Aorta (tissue), 5 donors: ENCODE measurements at regions not wholly inside any gene's neighbourhood (a gene's known extent, or its start where the extent isn't known, plus 50 kb on each side); places are given as distances from the start of the nearest gene placed in this dataset.

Source experiments
- ATAC-seq: fragments of 200-7000 bp; cut with Tn5 transposase; one replicate; pipeline ENCODE4 v1.9.1; 2022; ENCODE audit warnings: moderate library complexity; ENCODE audit not compliant: low FRiP score
- DNase-seq, 2 donors: peaks; one replicate each; pipeline ENCODE4 v3.0.0-alpha.2; 2020
- H3K27ac ChIP-seq, 2 donors: one replicate each; pipeline ENCODE4 v1.5.1; 2013; ENCODE audit warnings: low read length in 2 of 2, mild to moderate bottlenecking in 2 of 2, moderate library complexity in 2 of 2, control low read depth in 1 of 2, inconsistent platforms in 1 of 2, low read depth in 1 of 2
- H3K27me3 ChIP-seq, 2 donors: one replicate each; pipeline ENCODE4 v1.6.1; 2013; ENCODE audit warnings: control low read depth in 1 of 2, low read length in 1 of 2, mild to moderate bottlenecking in 1 of 2, moderate library complexity in 1 of 2; ENCODE audit not compliant: insufficient read depth in 2 of 2, control insufficient read depth in 1 of 2
- H3K36me3 ChIP-seq, 2 donors: one replicate each; pipeline ENCODE4 v1.6.1; 2013; ENCODE audit warnings: control low read depth in 1 of 2, low read length in 1 of 2, mild to moderate bottlenecking in 1 of 2; ENCODE audit not compliant: insufficient read depth in 2 of 2, control insufficient read depth in 1 of 2
- H3K4me1 ChIP-seq, 2 donors: one replicate each; pipeline ENCODE4 v1.6.1; 2013; ENCODE audit warnings: low read length in 2 of 2, control low read depth in 1 of 2, mild to moderate bottlenecking in 1 of 2, moderate library complexity in 1 of 2; ENCODE audit not compliant: insufficient read depth in 2 of 2, control insufficient read depth in 1 of 2
- H3K4me3 ChIP-seq, 2 donors: one replicate each; pipeline ENCODE4 v1.5.1; 2013; ENCODE audit warnings: low read length in 2 of 2, control low read depth in 1 of 2, mild to moderate bottlenecking in 1 of 2
- H3K9me3 ChIP-seq: one replicate; pipeline ENCODE4 v1.6.1; 2013; ENCODE audit warnings: mild to moderate bottlenecking, low read length; ENCODE audit not compliant: control insufficient read depth
- WGBS, 2 donors: extraction: QIAGEN DNeasy Blood & Tissue Kit; methylation state at CpG; one replicate each; pipeline ENCODE4 v1.1.7; 2013; 5-methylcytosine and 5-hydroxymethylcytosine counted together
- intact Hi-C, 2 donors: fragments of 100-400 bp; cut with DNase I; formaldehyde crosslinking; loops; one replicate each; pipeline versions ENCODE4 v1.14.2 to v1.15.0; 2022
- donor health status: healthy with polysubstance abuse.
- donor health status: Bipolar disorder and iron deficiency.
- donor health status: DM: no; HTN: no; CAD: no.
- donor health status: DM: no; HTN: no; CAD: no.
- donor health status: DM: yes; HTN: yes; CAD: no.

DNA sequence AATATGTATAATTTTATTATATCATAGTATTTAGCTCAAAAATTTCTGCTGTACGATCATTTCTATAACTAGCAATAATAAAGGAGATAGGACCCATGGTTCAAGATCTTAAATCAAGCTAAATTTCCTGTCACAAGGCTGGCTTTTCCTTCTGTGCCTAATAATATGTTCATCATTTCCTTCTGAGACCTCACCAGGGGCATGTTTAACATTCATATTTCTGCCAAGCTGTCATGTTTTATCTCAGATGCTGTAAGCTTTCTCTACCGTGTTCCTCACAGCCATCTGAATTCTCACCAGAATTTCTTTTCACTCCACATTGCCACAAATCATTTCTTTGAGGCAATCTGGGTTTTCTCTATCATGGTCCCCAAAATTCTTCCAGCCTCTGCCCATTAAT, 482.3 kb upstream of the SGCG start:
- ATAC-seq: no peak
- intact Hi-C loops: no loop called here
- Histone ChIP-seq H3K4me1 (no peaks in the 10 kb centered on the region), H3K4me3 (no peak overlapping the region), H3K27me3 (no peaks in the 10 kb centered on the region), H3K9me3 (no peaks in the 10 kb centered on the region), H3K27ac (no peak overlapping the region), H3K36me3 (no peaks in the 10 kb centered on the region)
- no peak for DNase-seq
- 24 to 26% methylated on average over 2 of the region's 2 CpGs for WGBS, 2 donors

DNA sequence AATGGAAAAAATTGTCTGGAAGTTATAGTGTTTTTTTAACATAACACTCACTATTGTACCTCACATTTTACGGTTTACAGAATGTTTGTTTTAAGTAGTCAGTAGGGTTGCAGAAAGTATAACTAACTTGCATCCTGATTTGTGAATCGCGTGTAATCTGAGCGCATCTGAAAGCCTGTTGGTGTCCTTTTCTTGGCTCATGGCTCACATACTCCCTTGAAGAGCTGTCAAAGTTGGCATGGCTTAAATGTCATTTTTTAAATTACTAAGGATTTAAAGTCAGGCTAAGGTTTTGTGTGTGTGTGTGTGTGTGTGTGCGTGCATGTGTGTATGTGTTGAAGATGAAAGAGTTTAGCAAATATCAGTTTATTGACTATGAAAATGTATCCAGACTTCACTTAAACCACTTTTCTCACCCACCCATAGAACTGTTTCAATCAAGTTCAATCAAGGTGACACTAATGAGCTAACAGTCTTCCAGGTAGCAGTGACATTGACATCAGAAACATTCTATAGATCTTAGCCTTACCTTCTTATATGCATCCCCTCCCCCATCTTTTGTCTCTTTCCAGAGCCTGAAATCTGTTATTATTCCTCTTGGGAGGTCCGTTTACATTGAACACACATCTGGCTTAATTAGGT, 480.4 kb upstream of the SGCG start:
- no peaks in the 10 kb centered on the region for H3K36me3 ChIP-seq
- H3K4me1 ChIP-seq: no peaks in the 10 kb centered on the region
- H3K9me3 ChIP-seq: no peaks in the 10 kb centered on the region
- H3K4me3 ChIP-seq: no peak overlapping the region
- intact Hi-C loops: no loop called here
- 64 to 74% methylated on average over 6 of the region's 6 CpGs for WGBS, 2 donors
- no peaks in the 10 kb centered on the region for H3K27me3 ChIP-seq
- no peak overlapping the region for H3K27ac ChIP-seq
- no peak for ATAC-seq
- no peak for DNase-seq

GRCh38 chr13:22703601-22704209, 477.1 kb upstream of the SGCG start:
- no peaks in the 10 kb centered on the region for H3K36me3 ChIP-seq
- no peak for DNase-seq

DNA sequence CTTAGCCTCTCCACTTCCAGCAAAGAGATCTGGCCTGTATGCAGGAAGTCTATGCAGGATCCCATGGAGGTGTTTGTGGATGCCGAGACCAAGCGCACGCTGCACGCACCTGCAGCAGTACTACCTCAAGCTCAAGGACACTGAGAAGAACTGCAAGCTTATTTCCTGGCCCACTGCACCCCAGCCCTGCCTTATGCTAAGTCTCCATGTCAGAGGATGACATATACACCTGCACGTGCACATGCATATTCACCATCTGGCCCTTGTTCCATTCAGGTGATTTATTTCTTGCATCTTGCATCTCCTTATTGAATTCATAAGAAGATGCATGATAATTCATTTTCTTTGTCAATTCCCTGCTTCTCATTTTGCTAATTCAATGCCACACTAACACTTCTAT, 472.8 kb upstream of the SGCG start:
- Histone ChIP-seq H3K4me1 (no peaks in the 10 kb centered on the region), H3K4me3 (no peak overlapping the region), H3K9me3 (no peaks in the 10 kb centered on the region), H3K27ac (no peak overlapping the region), H3K36me3 (no peaks in the 10 kb centered on the region), H3K27me3 (no peaks in the 10 kb centered on the region)
- ATAC-seq (no peak), DNase-seq (no peak)
- WGBS, 2 donors: 96 to 98% methylated on average over 5 of the region's 5 CpGs
- intact Hi-C loops: no loop called here

More at GRCh38 chr13:22703601-22704209, 477.1 kb upstream of the SGCG start:
- no peak overlapping the region for H3K27ac ChIP-seq
- intact Hi-C loops: no loop called here
- no peak overlapping the region for H3K4me3 ChIP-seq
- no peaks in the 10 kb centered on the region for H3K27me3 ChIP-seq
- 82 to 85% methylated on average over 9 of the region's 9 CpGs for WGBS, 2 donors
- H3K4me1 ChIP-seq: no peaks in the 10 kb centered on the region
- no peak for ATAC-seq
- no peaks in the 10 kb centered on the region for H3K9me3 ChIP-seq

GRCh38 chr13:22717036-22717435, 463.7 kb upstream of the SGCG start:
- Histone ChIP-seq H3K27me3 (no peaks in the 10 kb centered on the region), H3K4me3 (no peak overlapping the region), H3K27ac (no peak overlapping the region), H3K9me3 (peaks cover 2% of the 10 kb centered on the region), H3K36me3 (no peaks in the 10 kb centered on the region), H3K4me1 (no peaks in the 10 kb centered on the region)
- ATAC-seq: no peak
- 56 to 60% methylated on average over 7 of the region's 7 CpGs for WGBS, 2 donors
- DNase-seq: no peak
- intact Hi-C loops: no loop called here

- H3K27me3 ChIP-seq: no peaks in the 10 kb centered on the region
- no peaks in the 10 kb centered on the region for H3K4me1 ChIP-seq
- WGBS, 2 donors: 34 to 37% methylated on average over 6 of the region's 6 CpGs
- no peaks in the 10 kb centered on the region for H3K36me3 ChIP-seq
- ATAC-seq (no peak), DNase-seq (no peak)
- no peak overlapping the region for H3K27ac ChIP-seq
- no peak overlapping the region for H3K4me3 ChIP-seq
- no peaks in the 10 kb centered on the region for H3K9me3 ChIP-seq
- intact Hi-C loops: no loop called here
Measured at GRCh38 chr13:22726726-22727125, 454.1 kb upstream of the SGCG start.

GRCh38 chr13:22735011-22735995, 445.5 kb upstream of the SGCG start:
- intact Hi-C loops: no loop called here
- no peak for ATAC-seq
- DNase-seq: no peak
- no peaks in the 10 kb centered on the region for H3K36me3 ChIP-seq
- no peaks in the 10 kb centered on the region for H3K27me3 ChIP-seq
- WGBS, 2 donors: 58 to 62% methylated on average over 24 of the region's 24 CpGs
- H3K4me3 ChIP-seq: no peak overlapping the region
- H3K27ac ChIP-seq: no peak overlapping the region
- H3K4me1 ChIP-seq: no peaks in the 10 kb centered on the region
- no peaks in the 10 kb centered on the region for H3K9me3 ChIP-seq

- no peak for DNase-seq
- Histone ChIP-seq H3K27me3 (no peaks in the 10 kb centered on the region), H3K4me1 (no peaks in the 10 kb centered on the region), H3K27ac (no peak overlapping the region), H3K9me3 (no peaks in the 10 kb centered on the region), H3K36me3 (no peaks in the 10 kb centered on the region), H3K4me3 (no peak overlapping the region)
- WGBS, 2 donors: 83 to 85% methylated on average over 28 of the region's 28 CpGs
- intact Hi-C loops: no loop called here
- ATAC-seq: no peak
Measured at GRCh38 chr13:22736084-22736767, 444.6 kb upstream of the SGCG start.
